Panc1 (cell line): ENCODE measurements at regions not wholly inside any gene's neighbourhood (a gene's known extent, or its start where the extent isn't known, plus 50 kb on each side); places are given as distances from the start of the nearest gene placed in this dataset.

ENCODE experiments used
- ATAC-seq: fragments of 200-7000 bp; cut with Tn5 transposase; 2 replicates; pipeline ENCODE4 v1.9.1; 2020; ENCODE audit warnings: mild to moderate bottlenecking, moderate library complexity
- BruUV-seq: library from RNA; stranded (reverse); fragments of 400-500 nt; replicated peaks from 2 replicates; lab custom pipeline; 2021; lab: Mats Ljungman, UMichigan
- CTCF ChIA-PET: fragments of 300-600 bp; sonication (Branson Sonifier 250); formaldehyde crosslinking; loops from one replicate; lab custom pipeline; 2022; ENCODE audit warnings: antibody characterized with exemption; lab: Charles Lee
- POLR2A ChIA-PET: fragments of 300-600 bp; sonication (Branson Sonifier 250); formaldehyde crosslinking; loops from one replicate; lab custom pipeline; 2022; ENCODE audit warnings: antibody characterized with exemption; lab: Charles Lee
- DNase-seq: peaks from one replicate; pipeline ENCODE4 v3.0.0-alpha.2; 2010; ENCODE audit warnings: low read depth, low spot score
- H3K27ac ChIP-seq: 2 replicates; pipeline ENCODE4 v1.5.1; 2011; ENCODE audit warnings: mild to moderate bottlenecking, low read length, inconsistent platforms
- H3K27me3 ChIP-seq: fragments of 200-500 bp; sonication (Bioruptor generic); 2 replicates; pipeline ENCODE4 v1.6.0; 2014; ENCODE audit warnings: low read length, inconsistent platforms; ENCODE audit not compliant: control insufficient read depth, insufficient read depth
- H3K36me3 ChIP-seq: fragments of 200-500 bp; sonication (Bioruptor generic); 2 replicates; pipeline ENCODE4 v1.5.1; 2014; ENCODE audit warnings: inconsistent platforms, mild to moderate bottlenecking, low read length, moderate library complexity; ENCODE audit not compliant: control insufficient read depth, insufficient read depth
- H3K4me1 ChIP-seq: 2 replicates; pipeline ENCODE4 v1.5.1; 2011; ENCODE audit warnings: inconsistent platforms, mild to moderate bottlenecking, low read length, moderate library complexity; ENCODE audit not compliant: control insufficient read depth, insufficient read depth
- H3K4me3 ChIP-seq, 2 experiments: 2 replicates each; pipeline ENCODE4 v1.5.1; 2011 to 2012; ENCODE audit warnings: low read depth in 2 of 2, low read length in 2 of 2, mild to moderate bottlenecking in 2 of 2, inconsistent platforms in 1 of 2, moderate library complexity in 1 of 2
- H3K9me3 ChIP-seq: fragments of 200-500 bp; sonication (Bioruptor generic); 2 replicates; pipeline ENCODE4 v1.5.1; 2014; ENCODE audit warnings: low read depth, mild to moderate bottlenecking, inconsistent platforms, low read length, moderate library complexity; ENCODE audit not compliant: control insufficient read depth, insufficient read depth
- POLR2AphosphoS5 ChIP-seq: IDR thresholded peaks from 2 replicates; pipeline ENCODE4 v1.6.1; 2012; ENCODE audit warnings: mild to moderate bottlenecking, low read depth, low read length, moderate library complexity
- SIN3A ChIP-seq: IDR thresholded peaks from 2 replicates; pipeline ENCODE4 v1.6.1; 2012; ENCODE audit warnings: low read depth, mild to moderate bottlenecking, low read length, moderate library complexity, borderline replicate concordance; ENCODE audit not compliant: insufficient read depth
- TCF7L2 ChIP-seq: IDR thresholded peaks from 2 replicates; pipeline ENCODE4 v1.6.1; 2011; ENCODE audit warnings: mild to moderate bottlenecking, low read depth, low read length, inconsistent platforms
- in situ Hi-C: cut with HindIII; loops from 2 replicates; pipeline ENCODE4 v1.10.0; 2016; ENCODE audit warnings: low sequenced_read_pairs, low pct_unique_long_range_greater_than_20kb
- intact Hi-C: fragments of 100-400 bp; cut with micrococcal nuclease; formaldehyde crosslinking; loops from one replicate; pipeline ENCODE4 v1.10.0; 2022; ENCODE audit not compliant: unreplicated experiment
- TF ChIP-seq, protein P1 (sequence below): fragments of 450-650 bp; IDR thresholded peaks from 2 replicates; pipeline ENCODE4 v1.5.1; 2017; ENCODE audit warnings: mild to moderate bottlenecking
- TF ChIP-seq, protein P2 (sequence below), 2 experiments: IDR thresholded peaks; 2 replicates each; pipeline ENCODE4 v1.6.1; 2011 to 2012; ENCODE audit warnings: low read depth in 2 of 2, control low read depth in 1 of 2, low read length in 1 of 2, mild to moderate bottlenecking in 1 of 2, moderate library complexity in 1 of 2; ENCODE audit not compliant: insufficient read depth in 1 of 2

DNA sequence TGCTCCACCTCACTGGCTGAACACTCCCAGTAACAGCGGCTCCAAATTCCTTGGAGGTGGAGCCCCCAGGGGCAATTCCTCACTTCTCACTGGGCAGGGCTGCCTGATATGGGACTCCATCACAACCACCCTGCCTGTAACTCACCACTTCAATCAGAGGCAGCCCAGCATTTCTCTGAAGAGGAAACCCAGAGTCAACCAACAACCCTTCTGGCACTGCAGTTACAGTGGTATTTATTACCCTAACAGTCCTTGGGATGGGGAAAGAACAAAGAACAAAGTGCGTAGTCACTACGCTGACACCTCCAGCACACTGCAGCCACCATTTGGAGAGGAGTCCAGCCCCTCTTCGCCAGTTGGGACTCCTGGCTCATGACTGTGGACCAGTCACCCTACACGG lies 85.7 kb upstream of the GALNT13 start:
- BruUV-seq: no TSS peak
- intact Hi-C loops: no loop called here
- CTCF ChIA-PET: no interaction called here

DNA sequence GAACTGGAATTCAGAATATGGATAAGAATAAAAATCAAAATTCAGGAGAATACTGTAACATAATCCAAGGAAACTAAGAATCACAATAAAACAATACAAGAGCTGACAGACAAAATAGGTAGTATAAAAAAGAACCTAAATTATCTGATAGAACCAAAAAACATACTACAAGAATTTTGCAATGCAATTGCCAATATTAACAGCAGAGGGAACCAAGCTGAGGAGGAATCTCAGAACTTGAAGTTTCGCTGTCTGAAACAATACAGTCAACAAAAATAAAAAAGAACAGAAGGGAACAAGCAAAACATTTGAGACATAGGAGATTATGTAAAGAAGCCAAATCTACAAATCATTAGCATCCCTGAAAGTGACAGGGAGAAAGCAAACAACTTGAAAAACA lies 84.1 kb upstream of the GALNT13 start:
- DNase-seq (no peak), ATAC-seq (no peak)
- H3K27me3 ChIP-seq: no peaks in the 10 kb centered on the region
- in situ Hi-C loops: no loop called here
- H3K4me3 ChIP-seq: no peak overlapping the region
- no peaks in the 10 kb centered on the region for H3K9me3 ChIP-seq
- no peaks in the 10 kb centered on the region for H3K4me1 ChIP-seq
- no peaks in the 10 kb centered on the region for H3K36me3 ChIP-seq
- intact Hi-C loops: no loop called here
- BruUV-seq: no TSS peak
- ChIA-PET CTCF (no interaction called here), POLR2A (no interaction called here)
- H3K27ac ChIP-seq: no peak overlapping the region
- TF ChIP-seq SIN3A (no peak), POLR2AphosphoS5 (no peak), TCF7L2 (no peak)
- TF ChIP-seq, protein P1, sequence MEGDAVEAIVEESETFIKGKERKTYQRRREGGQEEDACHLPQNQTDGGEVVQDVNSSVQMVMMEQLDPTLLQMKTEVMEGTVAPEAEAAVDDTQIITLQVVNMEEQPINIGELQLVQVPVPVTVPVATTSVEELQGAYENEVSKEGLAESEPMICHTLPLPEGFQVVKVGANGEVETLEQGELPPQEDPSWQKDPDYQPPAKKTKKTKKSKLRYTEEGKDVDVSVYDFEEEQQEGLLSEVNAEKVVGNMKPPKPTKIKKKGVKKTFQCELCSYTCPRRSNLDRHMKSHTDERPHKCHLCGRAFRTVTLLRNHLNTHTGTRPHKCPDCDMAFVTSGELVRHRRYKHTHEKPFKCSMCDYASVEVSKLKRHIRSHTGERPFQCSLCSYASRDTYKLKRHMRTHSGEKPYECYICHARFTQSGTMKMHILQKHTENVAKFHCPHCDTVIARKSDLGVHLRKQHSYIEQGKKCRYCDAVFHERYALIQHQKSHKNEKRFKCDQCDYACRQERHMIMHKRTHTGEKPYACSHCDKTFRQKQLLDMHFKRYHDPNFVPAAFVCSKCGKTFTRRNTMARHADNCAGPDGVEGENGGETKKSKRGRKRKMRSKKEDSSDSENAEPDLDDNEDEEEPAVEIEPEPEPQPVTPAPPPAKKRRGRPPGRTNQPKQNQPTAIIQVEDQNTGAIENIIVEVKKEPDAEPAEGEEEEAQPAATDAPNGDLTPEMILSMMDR: no peak
- TF ChIP-seq, protein P2, sequence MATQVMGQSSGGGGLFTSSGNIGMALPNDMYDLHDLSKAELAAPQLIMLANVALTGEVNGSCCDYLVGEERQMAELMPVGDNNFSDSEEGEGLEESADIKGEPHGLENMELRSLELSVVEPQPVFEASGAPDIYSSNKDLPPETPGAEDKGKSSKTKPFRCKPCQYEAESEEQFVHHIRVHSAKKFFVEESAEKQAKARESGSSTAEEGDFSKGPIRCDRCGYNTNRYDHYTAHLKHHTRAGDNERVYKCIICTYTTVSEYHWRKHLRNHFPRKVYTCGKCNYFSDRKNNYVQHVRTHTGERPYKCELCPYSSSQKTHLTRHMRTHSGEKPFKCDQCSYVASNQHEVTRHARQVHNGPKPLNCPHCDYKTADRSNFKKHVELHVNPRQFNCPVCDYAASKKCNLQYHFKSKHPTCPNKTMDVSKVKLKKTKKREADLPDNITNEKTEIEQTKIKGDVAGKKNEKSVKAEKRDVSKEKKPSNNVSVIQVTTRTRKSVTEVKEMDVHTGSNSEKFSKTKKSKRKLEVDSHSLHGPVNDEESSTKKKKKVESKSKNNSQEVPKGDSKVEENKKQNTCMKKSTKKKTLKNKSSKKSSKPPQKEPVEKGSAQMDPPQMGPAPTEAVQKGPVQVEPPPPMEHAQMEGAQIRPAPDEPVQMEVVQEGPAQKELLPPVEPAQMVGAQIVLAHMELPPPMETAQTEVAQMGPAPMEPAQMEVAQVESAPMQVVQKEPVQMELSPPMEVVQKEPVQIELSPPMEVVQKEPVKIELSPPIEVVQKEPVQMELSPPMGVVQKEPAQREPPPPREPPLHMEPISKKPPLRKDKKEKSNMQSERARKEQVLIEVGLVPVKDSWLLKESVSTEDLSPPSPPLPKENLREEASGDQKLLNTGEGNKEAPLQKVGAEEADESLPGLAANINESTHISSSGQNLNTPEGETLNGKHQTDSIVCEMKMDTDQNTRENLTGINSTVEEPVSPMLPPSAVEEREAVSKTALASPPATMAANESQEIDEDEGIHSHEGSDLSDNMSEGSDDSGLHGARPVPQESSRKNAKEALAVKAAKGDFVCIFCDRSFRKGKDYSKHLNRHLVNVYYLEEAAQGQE (IDR thresholded peaks at IDR 0.05; ENCODE audit: insufficient read depth in 1 of 2, low read depth in 2 of 2, low read length in 1 of 2): no peak

More for the DNA sequence above, 85.7 kb upstream of the GALNT13 start:
- Histone ChIP-seq H3K9me3 (no peaks in the 10 kb centered on the region), H3K4me1 (no peaks in the 10 kb centered on the region), H3K4me3 (no peak overlapping the region), H3K27ac (no peak overlapping the region), H3K36me3 (no peaks in the 10 kb centered on the region), H3K27me3 (no peaks in the 10 kb centered on the region)
- in situ Hi-C loops: no loop called here
- DNase-seq (no peak), ATAC-seq (no peak)
- TF ChIP-seq POLR2AphosphoS5: no peak
- no peak for TF ChIP-seq TCF7L2
- TF ChIP-seq SIN3A: no peak
- TF ChIP-seq, protein P2 (IDR thresholded peaks at IDR 0.05; ENCODE audit: insufficient read depth in 1 of 2, low read depth in 2 of 2, low read length in 1 of 2): no peak
- TF ChIP-seq, protein P1: no peak
- POLR2A ChIA-PET: no interaction called here
